Gastrocnemius medialis (tissue), 4 donors: ENCODE measurements at regions not wholly inside any gene's neighbourhood (a gene's known extent, or its start where the extent isn't known, plus 50 kb on each side); places are given as distances from the start of the nearest gene placed in this dataset.

ENCODE experiments used
- CTCF ChIP-seq, 5 experiments: fragments of 450-650 bp in 3 of 5; fragments of 200-600 bp in 2 of 5; sonication (generic) in 2 of 5; IDR thresholded peaks in 4 of 5; conservative IDR thresholded peaks in 1 of 5; 1 replicate in 4 of 5; 2 replicates in 1 of 5; pipeline ENCODE4 v1.5.1; 2016 to 2019; ENCODE audit warnings: antibody characterized with exemption in 5 of 5, mild to moderate bottlenecking in 3 of 5, moderate library complexity in 3 of 5
- POLR2A ChIP-seq, 2 donors: fragments of 450-650 bp; IDR thresholded peaks; one replicate each; pipeline ENCODE4 v1.6.1; 2017; ENCODE audit warnings: antibody characterized with exemption in 2 of 2, mild to moderate bottlenecking in 2 of 2, moderate library complexity in 2 of 2

DNA sequence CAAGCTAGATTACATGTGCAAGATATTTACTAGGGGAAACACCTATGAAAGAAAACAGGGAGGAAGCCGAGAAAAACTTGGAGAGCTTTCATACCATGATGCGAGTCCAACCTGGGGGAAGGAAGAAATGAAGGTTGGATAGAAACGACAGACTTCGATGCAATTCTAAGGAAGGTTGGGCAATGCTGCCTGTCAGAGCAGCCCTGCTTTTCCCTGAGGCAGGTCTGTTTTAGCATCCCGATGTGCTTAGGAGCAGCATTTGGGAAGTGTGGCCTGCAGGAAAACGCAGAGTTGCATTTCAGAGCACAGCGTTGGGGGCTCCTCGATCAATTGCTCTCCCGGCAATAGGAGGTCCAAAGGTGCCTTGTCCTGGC lies 91.9 kb upstream of the DTNBP1 start:
- no peak for TF ChIP-seq CTCF (IDR thresholded peaks at IDR 0.05 in 4 of 5, conservative IDR thresholded peaks at IDR 0.05 in 1 of 5)
- no peak for TF ChIP-seq POLR2A (IDR thresholded peaks at IDR 0.05)
